HG02885 (cell line): ENCODE measurements at regions not wholly inside any gene's neighbourhood (a gene's known extent, or its start where the extent isn't known, plus 50 kb on each side); places are given as distances from the start of the nearest gene placed in this dataset.
"Not testable (repeated sequence)": the region's sequence is repeated elsewhere in the genome, so short reads cannot be mapped to it uniquely, and the experiment has no call there.

Source experiments
- ATAC-seq: cut with Tn5 transposase; IDR thresholded peaks from one replicate; pipeline ENCODE4 v1.9.1; 2021; ENCODE audit warnings: mild to moderate bottlenecking; ENCODE audit not compliant: unreplicated experiment, poor library complexity

DNA sequence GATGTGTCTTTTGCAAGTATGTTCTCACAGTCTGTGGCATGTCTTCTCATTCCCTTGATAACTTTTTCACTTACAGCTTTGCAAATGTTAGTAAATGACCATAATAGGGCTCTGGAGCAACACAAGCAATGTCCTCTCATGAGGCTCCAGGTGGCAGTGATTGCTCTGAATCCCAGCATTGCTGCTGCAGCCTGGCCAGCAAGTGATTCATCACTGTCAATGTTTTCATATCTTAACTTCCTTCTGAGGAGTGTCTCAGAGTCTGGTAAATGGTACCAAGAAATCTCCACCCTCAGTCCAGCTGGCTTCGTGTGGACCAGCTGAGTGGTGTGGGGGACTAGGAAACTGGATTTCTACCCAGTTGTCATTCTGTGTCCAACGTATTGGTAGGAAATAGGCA is 139.6 kb downstream of the MYLK4 start:
- no peak for ATAC-seq

DNA sequence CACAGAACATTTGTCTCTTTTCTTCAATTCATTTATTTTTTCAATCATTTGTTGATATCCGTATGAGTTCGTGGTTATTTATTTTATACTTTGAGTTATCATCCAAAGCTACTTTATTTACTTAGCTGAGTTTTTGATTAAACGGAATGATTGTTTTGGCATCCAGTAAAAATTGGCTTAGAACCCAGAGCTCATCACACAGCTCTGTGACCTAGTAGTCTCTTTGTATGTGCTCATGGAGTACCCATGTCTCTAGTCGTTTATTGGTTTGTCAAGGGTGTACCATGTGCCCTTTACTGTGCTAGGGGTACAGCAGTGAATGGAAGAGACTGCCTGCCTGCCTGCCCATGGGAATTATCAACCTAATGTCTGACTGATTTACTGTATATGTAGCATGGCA is 142.2 kb downstream of the MYLK4 start:
- ATAC-seq: no peak

DNA sequence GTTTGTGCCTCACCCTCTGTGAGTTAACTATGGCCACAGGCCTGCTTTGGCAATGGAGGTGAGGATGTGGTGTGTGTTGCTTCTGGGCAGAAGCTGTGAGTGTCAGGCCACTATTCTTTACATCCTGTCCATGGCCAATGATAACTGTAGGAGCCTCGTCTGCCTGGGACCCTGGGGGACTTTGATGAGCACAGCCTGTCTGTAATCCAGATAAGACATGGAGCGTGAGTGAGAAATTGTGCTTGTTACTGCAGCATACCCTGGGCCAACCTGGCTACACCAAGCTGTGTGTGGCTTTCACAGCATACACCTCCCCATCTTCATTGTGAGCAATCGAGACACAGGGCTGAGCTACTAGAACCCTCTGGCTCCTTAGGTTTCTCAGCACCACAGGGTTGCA is 150.4 kb downstream of the MYLK4 start:
- ATAC-seq: no peak

DNA sequence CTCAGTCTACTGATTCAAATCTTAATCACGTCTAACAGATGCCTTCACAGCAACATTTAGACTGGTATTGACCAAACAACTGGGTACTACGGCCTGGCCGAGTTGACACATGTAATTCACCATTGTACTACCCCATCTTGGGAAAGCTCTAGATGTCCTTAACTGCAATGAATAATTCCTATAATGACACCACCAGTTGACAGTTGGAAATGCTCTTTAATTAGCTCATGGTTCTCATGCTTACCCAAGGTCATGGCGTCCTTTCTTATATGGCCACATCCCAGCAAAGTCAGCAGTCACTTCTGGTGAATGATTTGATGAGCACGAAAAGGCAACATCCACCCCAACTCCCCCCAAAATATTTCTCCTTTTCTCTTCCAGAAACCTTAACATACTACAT is 150.9 kb downstream of the MYLK4 start:
- no peak for ATAC-seq

DNA sequence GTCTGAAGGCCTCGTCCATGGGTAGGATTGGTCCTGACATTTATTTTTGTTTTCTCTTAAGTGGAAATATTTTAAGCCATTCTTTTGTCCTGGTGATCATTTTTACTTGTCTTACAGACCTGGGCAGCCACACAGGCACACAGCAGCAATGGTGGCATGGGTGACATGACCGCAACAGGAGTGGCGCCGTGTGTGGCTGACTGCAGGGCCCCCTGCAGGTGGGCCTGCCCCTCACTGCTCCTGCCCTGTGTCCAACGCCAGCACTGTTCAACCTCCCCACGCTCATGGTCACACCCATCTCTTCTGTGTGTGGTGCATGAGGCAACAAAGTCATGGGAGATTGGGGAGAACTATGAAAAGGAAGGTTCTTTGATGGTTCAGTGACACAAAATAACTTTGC is 151.9 kb downstream of the MYLK4 start:
- ATAC-seq: no peak

DNA sequence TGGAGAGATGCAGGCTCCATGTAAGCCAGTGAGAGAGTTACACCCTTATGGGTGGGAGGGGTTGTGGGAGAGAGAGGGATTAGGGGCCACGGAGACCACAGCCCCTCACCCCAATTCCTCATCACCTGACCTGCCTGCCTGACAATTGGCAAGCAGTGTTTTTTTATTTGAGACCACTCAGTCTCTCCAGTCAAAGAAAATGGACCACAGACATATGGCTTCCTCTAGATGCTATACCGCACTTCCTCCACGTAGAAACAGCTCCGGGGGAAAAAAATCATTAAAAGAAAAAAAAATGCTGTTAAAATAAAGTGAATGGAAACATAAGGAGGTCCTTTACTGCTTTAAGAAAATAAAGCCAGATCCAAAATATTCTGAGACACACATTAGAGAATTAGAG is 152.7 kb downstream of the MYLK4 start:
- no peak for ATAC-seq

DNA sequence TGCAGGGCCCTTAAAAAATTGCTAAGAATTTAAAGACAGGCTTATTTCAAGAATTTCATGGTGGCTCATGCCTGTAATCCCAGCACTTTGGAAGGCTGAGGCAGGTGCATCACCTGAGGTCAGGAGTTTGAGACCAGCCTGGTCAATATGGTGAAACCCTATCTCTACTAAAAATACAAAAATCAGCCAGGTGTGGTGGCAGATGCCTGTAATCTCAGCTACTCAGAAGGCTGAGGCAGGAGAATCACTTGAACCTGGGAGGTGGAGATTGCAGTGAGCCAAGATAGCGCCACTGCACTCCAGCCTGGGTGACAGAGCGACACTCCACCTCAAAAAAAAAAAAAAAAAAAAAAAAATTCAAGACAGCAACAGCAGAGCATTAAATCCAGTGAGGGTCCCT is 153.3 kb downstream of the MYLK4 start:
- ATAC-seq: not testable (repeated sequence)

DNA sequence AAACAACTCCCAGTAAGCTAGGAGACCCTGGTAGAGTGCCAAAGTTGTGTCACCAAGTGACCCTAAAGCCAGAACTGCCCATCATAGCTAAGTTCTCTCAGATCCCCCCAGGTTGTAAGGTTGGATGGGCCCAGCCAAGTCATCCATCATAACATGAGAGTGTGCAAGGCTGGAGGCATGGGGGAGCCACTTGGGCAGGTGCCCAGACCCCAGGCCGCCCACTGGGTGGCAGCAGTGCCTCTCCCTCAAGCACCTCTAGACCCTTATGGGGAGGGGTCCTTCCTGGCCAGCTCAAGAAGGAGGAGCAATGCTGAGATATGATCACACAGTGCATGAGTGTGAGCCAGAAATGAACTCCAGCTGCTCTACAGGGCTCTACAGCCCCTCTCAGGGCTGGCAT is 154.5 kb downstream of the MYLK4 start:
- ATAC-seq: no peak

DNA sequence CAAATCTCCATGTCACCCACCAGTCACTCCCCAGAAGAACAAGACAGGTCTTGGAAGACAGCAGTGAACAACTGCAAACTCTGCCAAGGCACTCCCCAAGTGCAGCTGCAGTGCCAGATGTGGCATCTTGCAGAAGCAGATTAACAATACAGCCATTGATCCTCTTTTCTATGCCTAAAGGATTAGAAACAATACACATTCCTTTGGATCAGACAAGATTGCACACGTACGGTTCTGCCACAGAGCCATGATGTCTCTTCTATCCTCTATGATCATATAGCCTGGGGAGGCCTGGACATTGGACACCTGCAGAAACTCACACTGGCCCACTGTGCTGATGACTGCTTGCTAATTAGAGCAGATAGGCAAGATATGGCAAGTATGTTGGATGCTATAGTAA is 155.9 kb downstream of the MYLK4 start:
- ATAC-seq: no peak

DNA sequence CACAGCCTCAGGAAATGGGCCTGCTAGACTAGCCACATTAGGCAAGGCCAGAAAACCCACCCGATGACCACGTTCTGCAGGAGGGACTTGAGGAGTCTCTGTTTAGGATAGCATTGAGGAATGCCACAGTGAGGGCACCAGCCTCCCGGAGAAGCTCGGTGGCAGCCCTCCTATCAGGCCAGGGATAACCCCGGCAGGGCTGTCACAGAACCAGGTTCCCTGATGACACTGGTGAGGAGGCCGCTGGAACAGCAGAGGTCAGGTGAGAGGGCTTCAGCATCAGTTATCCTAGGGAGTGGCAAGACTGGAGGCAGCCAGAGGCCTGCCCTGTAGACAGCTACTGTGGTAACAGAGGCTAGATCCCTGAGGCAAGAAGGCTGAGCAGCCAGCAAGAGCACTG is 157.6 kb downstream of the MYLK4 start:
- no peak for ATAC-seq

DNA sequence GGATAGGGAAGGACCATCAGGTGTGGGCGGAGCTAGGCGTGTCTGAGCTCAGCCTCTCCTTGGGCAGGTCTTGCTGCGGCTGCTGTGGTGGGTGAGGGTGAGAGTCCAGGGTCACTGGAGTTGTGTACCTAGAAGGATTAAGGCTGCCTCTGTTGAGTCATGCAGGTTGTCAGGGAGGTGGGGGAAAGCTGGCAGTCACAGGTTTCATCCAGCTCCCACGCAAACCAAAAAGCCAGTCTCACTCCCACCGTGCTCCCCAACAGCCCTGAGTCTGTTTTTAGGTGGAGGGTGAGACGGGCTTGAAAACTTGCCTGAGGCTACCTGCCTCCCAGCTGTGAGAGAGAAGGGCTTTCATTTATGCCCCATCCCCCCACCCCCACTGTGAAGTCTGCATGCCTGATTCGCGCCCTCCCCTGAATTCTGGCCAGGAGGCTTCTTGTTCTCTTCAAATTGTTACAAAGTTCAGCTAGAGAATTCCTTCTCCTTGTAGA is 161.5 kb downstream of the MYLK4 start:
- no peak for ATAC-seq

DNA sequence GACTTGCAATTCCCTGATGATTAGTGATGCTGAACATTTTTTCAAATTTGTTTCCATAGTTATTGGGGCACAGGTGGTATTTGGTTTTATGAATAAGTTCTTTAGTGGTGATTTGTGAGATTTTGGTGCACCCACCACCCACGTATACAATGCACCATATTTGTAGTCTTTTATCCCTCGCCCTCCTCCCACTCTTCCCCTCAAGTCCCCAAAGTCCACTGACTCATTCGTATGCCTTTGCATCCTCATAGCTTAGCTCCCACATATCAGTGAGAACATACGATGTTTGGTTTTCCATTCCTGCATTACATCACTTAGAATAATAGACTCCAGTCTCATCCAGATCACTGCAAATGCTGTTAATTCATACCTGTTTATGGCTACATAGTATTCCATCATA is 167.3 kb downstream of the MYLK4 start:
- no peak for ATAC-seq

DNA sequence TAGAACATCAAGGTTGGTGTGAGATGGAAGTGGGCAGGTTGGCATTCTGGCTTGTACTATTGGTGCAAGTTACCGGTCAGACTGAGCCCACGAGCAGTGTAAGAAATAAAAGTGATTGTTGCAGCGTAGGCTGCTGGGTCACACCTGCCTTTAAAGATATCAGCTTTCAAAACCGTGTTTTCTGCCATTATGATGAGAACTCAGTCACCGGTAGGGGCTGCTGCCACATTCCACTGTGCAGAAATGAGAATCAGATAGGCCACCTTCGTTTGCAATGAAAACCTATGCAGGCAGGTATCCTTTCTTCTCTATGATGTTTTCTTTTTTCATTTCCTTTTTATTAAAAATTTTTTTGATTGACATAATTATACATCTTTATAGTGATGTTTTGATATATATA is 168.5 kb downstream of the MYLK4 start:
- ATAC-seq: no peak

DNA sequence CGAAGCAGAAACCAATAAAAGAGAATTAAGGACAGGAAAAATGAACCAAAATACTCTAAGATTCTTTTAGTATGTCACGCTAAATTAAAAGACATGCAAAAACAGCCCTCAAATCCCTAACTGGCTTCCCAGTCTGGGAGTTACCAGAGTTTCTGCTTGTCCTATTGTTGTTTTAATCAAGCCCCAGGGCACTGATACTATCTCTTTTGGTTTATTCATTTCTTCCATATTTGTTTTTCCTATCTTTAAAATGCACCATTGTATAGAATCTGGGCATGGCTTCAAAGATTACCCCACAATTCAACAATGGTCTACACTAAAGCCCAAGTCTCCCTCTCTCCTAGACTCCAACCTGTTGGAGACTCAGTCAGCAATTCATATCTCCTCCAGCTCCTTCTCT is 169.1 kb downstream of the MYLK4 start:
- ATAC-seq: no peak

DNA sequence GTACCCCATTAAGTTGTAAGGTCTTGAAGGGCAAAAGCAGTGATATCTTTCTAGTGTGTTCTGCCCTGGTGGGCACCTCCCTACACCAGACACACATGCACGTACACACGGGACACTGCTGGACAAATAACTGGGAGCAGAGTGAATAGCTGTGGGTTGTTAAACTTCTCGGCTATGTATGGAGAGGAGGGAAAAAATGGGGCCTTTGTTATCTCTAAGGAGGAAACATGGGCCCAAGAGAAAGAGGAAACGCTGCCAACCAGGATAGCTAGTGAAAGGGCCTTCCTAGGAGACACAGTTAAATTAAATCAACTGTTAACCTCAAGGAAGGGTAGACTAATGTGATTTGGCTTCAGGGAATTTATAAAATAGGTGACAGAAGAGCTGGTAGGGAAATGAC is 169.7 kb downstream of the MYLK4 start:
- no peak for ATAC-seq

DNA sequence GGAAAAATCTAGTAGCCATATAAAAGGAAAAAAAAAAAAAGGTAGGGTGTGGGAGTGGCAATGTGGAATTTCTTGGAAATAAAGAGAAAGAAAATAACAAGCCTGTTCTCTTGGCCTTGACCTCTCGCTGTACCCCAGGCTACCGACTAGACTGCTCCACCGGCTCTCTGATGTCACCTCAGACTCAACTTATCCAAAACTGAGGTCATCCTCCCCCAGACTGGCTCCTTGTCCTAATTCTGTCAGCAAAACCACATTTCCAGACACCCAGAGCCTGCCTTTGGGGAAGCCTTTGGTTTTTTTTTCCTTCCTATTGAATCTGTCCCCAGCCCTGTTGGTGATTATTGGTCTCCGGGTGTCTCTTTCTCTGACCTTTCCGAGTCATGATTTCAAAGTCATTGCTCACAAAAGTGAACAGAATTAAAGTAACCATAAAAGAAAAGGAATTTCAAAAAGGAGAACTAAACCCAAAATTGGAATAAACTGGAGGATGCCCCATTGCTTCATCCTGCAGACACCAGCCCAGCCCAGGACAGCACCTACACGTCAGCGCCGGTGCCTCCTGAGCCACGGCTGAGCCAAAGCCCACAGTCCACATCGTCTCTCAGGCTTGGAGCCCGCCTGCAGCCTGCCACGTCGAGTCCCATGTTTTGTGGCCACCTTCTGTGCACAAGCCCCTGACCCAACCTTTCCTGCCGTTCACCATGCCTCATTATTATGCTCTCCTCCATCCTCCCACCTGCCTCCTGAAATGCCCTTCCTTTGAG is 170.7 kb downstream of the MYLK4 start:
- ATAC-seq: no peak

DNA sequence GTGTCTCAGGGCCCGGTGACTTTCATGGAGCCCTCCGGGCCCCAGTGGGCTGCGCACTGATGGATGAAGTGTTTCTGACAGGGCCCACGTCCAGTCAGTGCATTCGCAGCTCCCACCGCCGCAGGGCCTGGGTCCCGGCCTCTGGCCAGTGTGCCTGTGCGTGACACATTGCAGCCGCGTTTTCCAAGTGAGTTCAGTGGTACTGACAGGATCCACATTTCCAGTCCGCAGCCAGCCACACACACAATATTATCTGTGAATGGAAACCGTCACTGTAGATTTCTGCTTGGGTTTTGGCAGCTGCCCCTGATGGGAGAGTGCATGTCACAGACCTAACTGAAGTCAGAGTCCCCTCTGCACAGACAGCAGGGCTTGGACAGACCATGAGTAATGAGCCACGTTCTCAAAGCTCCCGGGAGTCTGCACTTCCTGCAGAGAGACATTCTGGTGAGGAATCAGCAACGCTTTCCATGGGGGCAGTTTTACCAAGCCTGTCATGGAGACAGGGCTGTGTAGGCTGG is 171.4 kb downstream of the MYLK4 start:
- no peak for ATAC-seq

DNA sequence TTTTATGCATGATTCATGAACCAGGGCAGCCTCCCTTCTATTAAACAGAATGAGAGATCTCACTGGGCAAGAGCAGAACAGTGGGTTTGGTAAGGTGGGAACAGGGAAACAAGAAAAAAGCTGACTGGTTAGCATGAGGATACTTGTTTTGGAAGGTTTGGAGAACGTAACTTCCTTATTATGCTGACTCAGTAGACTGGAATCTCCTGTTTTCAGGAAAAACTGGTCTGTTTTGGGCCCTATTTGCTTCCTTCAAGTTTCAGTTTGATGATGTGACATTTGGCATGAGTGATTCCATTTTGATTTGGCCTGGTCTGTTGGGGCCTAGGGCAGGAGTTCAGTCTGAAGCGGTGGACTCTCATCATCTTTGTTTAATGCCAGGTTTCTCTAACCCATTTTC is 172.0 kb downstream of the MYLK4 start:
- ATAC-seq: no peak

DNA sequence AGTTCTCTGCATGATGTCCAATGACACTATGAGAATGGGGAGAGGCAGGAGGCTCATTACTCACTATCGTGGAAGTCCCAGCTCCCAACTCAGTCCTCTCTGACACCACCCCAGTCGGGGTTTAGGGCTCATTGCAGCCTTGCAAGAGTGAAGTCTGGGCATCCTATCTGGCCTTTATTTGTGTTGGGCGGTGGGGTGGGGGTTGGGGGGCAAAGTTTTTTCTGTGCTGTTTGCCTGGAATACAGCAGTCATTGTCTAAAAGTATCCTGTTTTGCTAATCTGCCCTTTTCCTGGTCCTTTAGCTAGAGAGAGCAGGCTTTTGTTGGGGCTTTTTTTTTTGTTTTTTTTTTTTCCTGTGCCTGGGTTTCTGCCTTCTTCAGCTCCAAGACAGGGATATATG is 174.2 kb downstream of the MYLK4 start:
- ATAC-seq: no peak

DNA sequence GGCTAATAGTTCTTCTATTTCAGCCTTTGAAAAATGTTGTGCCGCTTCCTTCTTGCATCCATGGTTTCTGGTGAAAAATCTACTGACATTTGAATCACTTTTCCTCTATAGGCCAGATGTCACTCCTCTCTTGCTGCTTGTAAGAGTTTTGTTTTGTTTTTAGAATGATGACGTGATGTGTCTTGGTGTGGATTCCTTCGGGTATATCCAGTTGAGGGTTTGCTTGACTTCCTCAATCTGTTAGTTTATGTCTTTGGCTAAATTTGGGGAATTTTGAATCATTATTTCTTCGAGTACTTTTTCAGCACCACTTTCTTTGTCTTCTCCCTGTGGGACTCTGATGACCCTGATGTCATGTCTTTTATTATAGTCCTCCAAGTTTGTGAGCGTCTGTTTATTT is 175.5 kb downstream of the MYLK4 start:
- ATAC-seq: no peak

DNA sequence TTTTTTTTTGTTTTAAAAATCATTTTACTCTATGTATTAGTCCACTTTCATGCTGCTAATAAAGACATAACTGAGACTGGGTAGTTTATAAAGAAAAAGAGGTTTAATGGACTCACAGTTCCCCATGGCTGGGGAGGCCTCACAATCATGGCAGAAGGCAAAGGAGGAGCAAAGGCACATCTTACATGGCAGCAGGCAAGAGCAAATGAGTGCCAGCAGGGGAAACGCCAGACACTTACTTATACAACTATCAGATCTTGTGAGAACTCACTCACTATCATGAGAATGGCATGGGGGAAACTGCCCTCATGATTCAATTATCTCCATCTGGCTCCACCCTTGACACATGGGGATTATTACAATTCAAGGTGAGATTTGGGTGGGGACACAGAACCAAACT is 181.3 kb downstream of the MYLK4 start:
- not testable (repeated sequence) for ATAC-seq

DNA sequence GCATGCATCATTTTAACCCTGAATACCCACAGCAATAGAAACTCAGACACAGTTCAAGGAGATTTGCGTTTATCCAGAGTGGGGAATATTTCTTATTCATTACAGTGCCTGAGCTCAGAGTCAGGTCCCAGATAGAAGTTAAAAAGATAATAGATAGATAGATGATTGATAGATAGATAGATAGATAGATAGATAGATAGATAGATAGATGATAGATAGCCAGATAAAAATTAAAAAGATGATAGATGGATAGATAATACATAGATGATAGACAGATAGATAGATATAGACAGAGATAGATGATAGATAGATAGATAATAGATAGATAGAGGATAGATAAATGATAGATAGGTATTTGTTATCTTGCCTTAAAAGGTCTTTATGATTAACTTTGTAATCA is 184.7 kb downstream of the MYLK4 start:
- no peak for ATAC-seq
